GM18520 (cell line): ENCODE measurements at regions not wholly inside any gene's neighbourhood (a gene's known extent, or its start where the extent isn't known, plus 50 kb on each side); places are given as distances from the start of the nearest gene placed in this dataset.

Experiments used
- ATAC-seq: cut with Tn5 transposase; IDR thresholded peaks from one replicate; pipeline ENCODE4 v1.9.1; 2021; ENCODE audit not compliant: unreplicated experiment

- ATAC-seq: no peak
Observed at GRCh38 chrX:121102101-121102500, 54.7 kb downstream of the GLUD2 start.

- no peak for ATAC-seq
Observed at GRCh38 chrX:121103381-121103780, 56.0 kb downstream of the GLUD2 start.

- no peak for ATAC-seq
Observed at GRCh38 chrX:121106484-121107235, 59.2 kb downstream of the GLUD2 start.

- ATAC-seq: no peak
Observed at GRCh38 chrX:121109986-121110385, 62.6 kb downstream of the GLUD2 start.

GRCh38 chrX:121110536-121110935, 63.1 kb downstream of the GLUD2 start:
- ATAC-seq: no peak

GRCh38 chrX:121114691-121115090, 67.3 kb downstream of the GLUD2 start:
- no peak for ATAC-seq

GRCh38 chrX:121120690-121121605, 73.5 kb downstream of the GLUD2 start:
- ATAC-seq: no peak

GRCh38 chrX:121122332-121122731, 74.9 kb downstream of the GLUD2 start:
- no peak for ATAC-seq

GRCh38 chrX:121128925-121129877, 81.8 kb downstream of the GLUD2 start:
- no peak for ATAC-seq

- ATAC-seq: no peak
Observed at GRCh38 chrX:121132675-121133074, 85.3 kb downstream of the GLUD2 start.

GRCh38 chrX:121135488-121136207, 88.2 kb downstream of the GLUD2 start:
- ATAC-seq: no peak

GRCh38 chrX:121146059-121146628, 98.7 kb downstream of the GLUD2 start:
- no peak for ATAC-seq

GRCh38 chrX:121150217-121150616, 102.8 kb downstream of the GLUD2 start:
- no peak for ATAC-seq

GRCh38 chrX:121151293-121151692, 103.9 kb downstream of the GLUD2 start:
- ATAC-seq: no peak

- no peak for ATAC-seq
Observed at GRCh38 chrX:121154858-121155404, 107.5 kb downstream of the GLUD2 start.

GRCh38 chrX:121160987-121161386, 113.6 kb downstream of the GLUD2 start:
- ATAC-seq: peak; percentile 78

GRCh38 chrX:121161501-121161933, 114.1 kb downstream of the GLUD2 start:
- ATAC-seq: no peak

- no peak for ATAC-seq
Observed at GRCh38 chrX:121163443-121163842, 116.0 kb downstream of the GLUD2 start.

- no peak for ATAC-seq
Observed at GRCh38 chrX:121165930-121166359, 118.5 kb downstream of the GLUD2 start.
